Keratinocyte (primary cell): ENCODE measurements at regions not wholly inside any gene's neighbourhood (a gene's known extent, or its start where the extent isn't known, plus 50 kb on each side); places are given as distances from the start of the nearest gene placed in this dataset.
"Not testable (repeated sequence)": the region's sequence is repeated elsewhere in the genome, so short reads cannot be mapped to it uniquely, and the experiment has no call there.

Experiments
- CTCF ChIP-seq, 3 experiments: IDR thresholded peaks in 1 of 3; conservative IDR thresholded peaks in 1 of 3; optimal IDR thresholded peaks in 1 of 3; 2 replicates in 2 of 3; 3 replicates in 1 of 3; pipeline versions ENCODE3 to v1.5.1; 2011; ENCODE audit warnings: low read length in 3 of 3, mild to moderate bottlenecking in 3 of 3, moderate library complexity in 2 of 3, control low read depth in 1 of 3, inconsistent platforms in 1 of 3; ENCODE audit not compliant: insufficient read depth in 2 of 3; ENCODE audit errors: extremely low read depth in 1 of 3
- EZH2 ChIP-seq: IDR thresholded peaks from one replicate; pipeline ENCODE4 v1.6.1; 2012; ENCODE audit warnings: inconsistent platforms, mild to moderate bottlenecking, low read length, moderate library complexity

DNA sequence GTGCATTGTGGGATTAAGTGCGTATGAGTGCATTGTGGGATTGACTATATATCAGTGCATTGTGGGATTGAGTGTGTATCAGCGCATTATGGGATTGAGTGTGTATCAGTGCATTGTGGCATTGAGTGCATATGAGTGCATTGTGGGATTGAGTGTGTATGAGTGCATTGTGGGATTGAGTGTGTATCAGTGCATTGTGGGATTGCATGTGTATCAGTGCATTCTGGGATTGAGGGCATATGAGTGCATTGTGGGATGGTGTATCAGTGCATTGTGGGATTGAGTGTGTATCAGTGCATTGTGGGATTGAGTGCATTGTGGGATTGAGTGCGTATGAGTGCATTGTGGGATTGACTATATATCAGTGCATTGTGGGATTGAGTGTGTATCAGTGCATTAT, 106.4 kb downstream of the SHOX start:
- TF ChIP-seq CTCF (optimal IDR thresholded peaks at IDR 0.05 in 1 of 3, IDR thresholded peaks at IDR 0.05 in 1 of 3, conservative IDR thresholded peaks at IDR 0.05 in 1 of 3; ENCODE audit: extremely low read depth in 1 of 3, insufficient read depth in 2 of 3, low read length in 3 of 3); EZH2: not testable (repeated sequence)
